OCI-LY3 (cell line): ENCODE measurements at regions not wholly inside any gene's neighbourhood (a gene's known extent, or its start where the extent isn't known, plus 50 kb on each side); places are given as distances from the start of the nearest gene placed in this dataset.

Experiments used
- EZH2phosphoT487 ChIP-seq: fragments of 200-600 bp; shearing (Covaris generic); IDR thresholded peaks from 2 replicates; pipeline ENCODE4 v1.6.1; 2018; ENCODE audit warnings: antibody characterized with exemption, mixed run types, low read depth
- TF ChIP-seq, protein P1 (sequence below): fragments of 200-600, 300-600 bp; sonication (generic); IDR thresholded peaks from 2 replicates; pipeline ENCODE4 v1.5.1; 2014; ENCODE audit warnings: antibody characterized with exemption, low read length, low read depth

GRCh38 chr4:20520901-20521300 is 179.4 kb upstream of the PACRGL start:
- TF ChIP-seq, protein P1, sequence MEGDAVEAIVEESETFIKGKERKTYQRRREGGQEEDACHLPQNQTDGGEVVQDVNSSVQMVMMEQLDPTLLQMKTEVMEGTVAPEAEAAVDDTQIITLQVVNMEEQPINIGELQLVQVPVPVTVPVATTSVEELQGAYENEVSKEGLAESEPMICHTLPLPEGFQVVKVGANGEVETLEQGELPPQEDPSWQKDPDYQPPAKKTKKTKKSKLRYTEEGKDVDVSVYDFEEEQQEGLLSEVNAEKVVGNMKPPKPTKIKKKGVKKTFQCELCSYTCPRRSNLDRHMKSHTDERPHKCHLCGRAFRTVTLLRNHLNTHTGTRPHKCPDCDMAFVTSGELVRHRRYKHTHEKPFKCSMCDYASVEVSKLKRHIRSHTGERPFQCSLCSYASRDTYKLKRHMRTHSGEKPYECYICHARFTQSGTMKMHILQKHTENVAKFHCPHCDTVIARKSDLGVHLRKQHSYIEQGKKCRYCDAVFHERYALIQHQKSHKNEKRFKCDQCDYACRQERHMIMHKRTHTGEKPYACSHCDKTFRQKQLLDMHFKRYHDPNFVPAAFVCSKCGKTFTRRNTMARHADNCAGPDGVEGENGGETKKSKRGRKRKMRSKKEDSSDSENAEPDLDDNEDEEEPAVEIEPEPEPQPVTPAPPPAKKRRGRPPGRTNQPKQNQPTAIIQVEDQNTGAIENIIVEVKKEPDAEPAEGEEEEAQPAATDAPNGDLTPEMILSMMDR: no peak
- TF ChIP-seq EZH2phosphoT487: no peak
